Left hindlimb (tissue), 1 donor: ENCODE measurements at regions not wholly inside any gene's neighbourhood (a gene's known extent, or its start where the extent isn't known, plus 50 kb on each side); places are given as distances from the start of the nearest gene placed in this dataset.
"Not testable (repeated sequence)": the region's sequence is repeated elsewhere in the genome, so short reads cannot be mapped to it uniquely, and the experiment has no call there.

Experiments
- DNase-seq: peaks from one replicate; pipeline ENCODE4 v3.0.0-alpha.2; 2018

- DNase-seq = not testable (repeated sequence)
Observed at GRCh38 chr4:100900945-100901344, 383.1 kb upstream of the EMCN start.

GRCh38 chr4:100900134-100900533 lies 382.3 kb upstream of the EMCN start:
- DNase-seq = no peak

- no peak for DNase-seq
Observed at GRCh38 chr4:100898844-100899243, 381.0 kb upstream of the EMCN start.

GRCh38 chr4:100895556-100896197 lies 377.9 kb upstream of the EMCN start:
- DNase-seq = no peak

GRCh38 chr4:100894339-100894870 lies 376.6 kb upstream of the EMCN start:
- no peak for DNase-seq

GRCh38 chr4:100891808-100892207 lies 374.0 kb upstream of the EMCN start:
- DNase-seq = no peak

GRCh38 chr4:100889898-100890297 lies 372.1 kb upstream of the EMCN start:
- DNase-seq = no peak

GRCh38 chr4:100889401-100889800 lies 371.6 kb upstream of the EMCN start:
- DNase-seq = no peak

GRCh38 chr4:100882661-100883060 lies 364.8 kb upstream of the EMCN start:
- no peak for DNase-seq

GRCh38 chr4:100881283-100881682 lies 363.5 kb upstream of the EMCN start:
- DNase-seq = no peak

GRCh38 chr4:100880011-100880410 lies 362.2 kb upstream of the EMCN start:
- no peak for DNase-seq

GRCh38 chr4:100879471-100879870 lies 361.6 kb upstream of the EMCN start:
- no peak for DNase-seq

GRCh38 chr4:100876546-100876945 lies 358.7 kb upstream of the EMCN start:
- no peak for DNase-seq

GRCh38 chr4:100875296-100876068 lies 357.7 kb upstream of the EMCN start:
- no peak for DNase-seq

- DNase-seq = no peak
Observed at GRCh38 chr4:100872811-100873210, 355.0 kb upstream of the EMCN start.

GRCh38 chr4:100870940-100871772 lies 353.3 kb upstream of the EMCN start:
- DNase-seq = no peak

- no peak for DNase-seq
Observed at GRCh38 chr4:100869276-100869675, 351.5 kb upstream of the EMCN start.

- not testable (repeated sequence) for DNase-seq
Observed at GRCh38 chr4:100868281-100868680, 350.5 kb upstream of the EMCN start.

- no peak for DNase-seq
Observed at GRCh38 chr4:100852326-100852725, 334.5 kb upstream of the EMCN start.

- no peak for DNase-seq
Observed at GRCh38 chr4:100849319-100849718, 331.5 kb upstream of the EMCN start.

GRCh38 chr4:100848841-100849240 lies 331.0 kb upstream of the EMCN start:
- no peak for DNase-seq

GRCh38 chr4:100843910-100844309 lies 326.1 kb upstream of the EMCN start:
- DNase-seq = no peak

GRCh38 chr4:100842856-100843255 lies 325.0 kb upstream of the EMCN start:
- no peak for DNase-seq
